K562 (cell line): ENCODE measurements at regions not wholly inside any gene's neighbourhood (a gene's known extent, or its start where the extent isn't known, plus 50 kb on each side); places are given as distances from the start of the nearest gene placed in this dataset.

ENCODE experiments used
- ARID1B ChIP-seq: fragments of 450-650 bp; IDR thresholded peaks from 2 replicates; pipeline ENCODE4 v1.6.1; 2016; ENCODE audit warnings: antibody characterized with exemption, mild to moderate bottlenecking, inconsistent platforms
- BACH1 ChIP-seq: fragments of 200-800 bp; sonication (Bioruptor generic); IDR thresholded peaks from 2 replicates; pipeline ENCODE4 v1.6.1; 2016; ENCODE audit warnings: missing genetic modification characterization, missing compliant biosample characterization
- BRD9 ChIP-seq: fragments of 450-650 bp; IDR thresholded peaks from 2 replicates; pipeline ENCODE4 v1.6.1; 2018; ENCODE audit warnings: low read depth; ENCODE audit not compliant: partially characterized antibody
- CEBPB ChIP-seq: fragments of 450-650 bp; IDR thresholded peaks from 2 replicates; pipeline ENCODE4 v1.6.1; 2016; ENCODE audit warnings: missing genetic modification characterization, missing compliant biosample characterization
- ETV6 ChIP-seq, 3 experiments: fragments of 150-350 bp in 1 of 3; sonication (generic) in 1 of 3; formaldehyde crosslinking in 1 of 3; IDR thresholded peaks; 2 replicates each; pipeline versions ENCODE4 v1.6.1 to v1.8.0; 2014 to 2022; ENCODE audit warnings: borderline replicate concordance in 2 of 3, low read depth in 2 of 3, antibody characterized with exemption in 1 of 3, low read length in 1 of 3, mild to moderate bottlenecking in 1 of 3, missing genetic modification reagents in 1 of 3
- MYNN ChIP-seq, 2 experiments: sonication (generic); formaldehyde crosslinking in 1 of 2; IDR thresholded peaks; 2 replicates each; pipeline versions ENCODE4 v1.5.0 to v1.6.1; 2016 to 2020; ENCODE audit warnings: antibody characterized with exemption in 1 of 2, missing genetic modification reagents in 1 of 2
- NFRKB ChIP-seq: fragments of 450-650 bp; IDR thresholded peaks from 2 replicates; pipeline ENCODE4 v1.6.1; 2016; ENCODE audit warnings: low read depth
- PHTF2 ChIP-seq: fragments of 250-450 bp; sonication (Bioruptor Pico); IDR thresholded peaks from 2 replicates; pipeline ENCODE4 v1.5.0; 2021; ENCODE audit warnings: mild to moderate bottlenecking
- RNF219 ChIP-seq: fragments of 250-450 bp; sonication (Bioruptor Pico); IDR thresholded peaks from 2 replicates; pipeline ENCODE4 v1.5.0; 2022; ENCODE audit warnings: mild to moderate bottlenecking
- SMARCC2 ChIP-seq: fragments of 450-650 bp; IDR thresholded peaks from 2 replicates; pipeline ENCODE4 v1.6.1; 2017; ENCODE audit warnings: antibody characterized with exemption, moderate library complexity, mild to moderate bottlenecking, low read depth
- ZBTB1 ChIP-seq: sonication (generic); formaldehyde crosslinking; IDR thresholded peaks from 2 replicates; pipeline ENCODE4 v1.8.1; 2023; ENCODE audit warnings: missing genetic modification reagents, low read depth, mild to moderate bottlenecking, borderline replicate concordance
- ZBTB17 ChIP-seq: fragments of 450-650 bp; formaldehyde crosslinking; IDR thresholded peaks from 2 replicates; pipeline ENCODE4 v1.4.0; 2020; ENCODE audit warnings: mild to moderate bottlenecking
- ZNF407 ChIP-seq: fragments of 450-650 bp; IDR thresholded peaks from 2 replicates; pipeline ENCODE4 v1.6.1; 2016; ENCODE audit warnings: low read depth
- ZNF77 ChIP-seq: fragments of 250-450 bp; sonication (Bioruptor Pico); IDR thresholded peaks from 2 replicates; pipeline ENCODE4 v1.5.0; 2020
- TF ChIP-seq, protein P1 (sequence below): sonication (generic); IDR thresholded peaks from 2 replicates; pipeline ENCODE4 v1.6.1; 2016
- TF ChIP-seq, protein P2 (sequence below), 2 experiments: fragments of 450-650 bp in 1 of 2; sonication (generic) in 1 of 2; formaldehyde crosslinking in 1 of 2; IDR thresholded peaks in 1 of 2; conservative IDR thresholded peaks in 1 of 2; 2 replicates each; pipeline versions ENCODE4 v1.6.1 to v1.8.1; 2016 to 2023; ENCODE audit warnings: mild to moderate bottlenecking in 2 of 2, moderate library complexity in 2 of 2, inconsistent platforms in 1 of 2, missing genetic modification reagents in 1 of 2

DNA sequence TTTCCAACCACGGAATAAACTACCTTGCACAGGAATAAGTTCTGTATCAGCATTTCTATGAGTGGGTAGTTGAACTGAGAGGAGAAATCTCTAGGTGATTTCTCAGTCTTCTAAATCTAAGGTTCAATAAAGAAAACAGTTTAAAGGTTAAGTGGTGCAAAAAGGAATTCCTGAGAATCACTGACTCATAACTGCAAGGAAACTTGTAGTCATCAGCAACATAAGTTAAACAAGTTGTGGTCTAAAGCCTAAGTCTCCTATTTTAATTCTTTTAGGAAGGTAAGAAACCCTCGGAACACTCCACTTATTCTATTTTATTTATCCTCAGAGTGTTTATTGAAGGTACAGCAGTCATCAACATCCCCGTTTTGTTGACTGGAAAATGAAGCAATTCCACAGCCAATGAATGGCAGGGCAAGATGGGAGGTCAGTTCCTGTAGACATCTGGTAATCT, 92.4 kb upstream of the PIK3CG start (continued):
- TF ChIP-seq ZBTB1 (CRISPR knock-in tag): no peak
- TF ChIP-seq CEBPB: peak; percentile 67
- no peak for TF ChIP-seq ETV6 (IDR thresholded peaks at IDR 0.05; ENCODE audit: borderline replicate concordance in 1 of 2, low read depth in 2 of 2, low read length in 1 of 2)
- no peak for TF ChIP-seq ETV6 (CRISPR knock-in tag; IDR thresholded peaks at IDR 0.05; ENCODE audit: borderline replicate concordance)
- no peak for TF ChIP-seq RNF219 (CRISPR knock-in tag)
- no peak for TF ChIP-seq MYNN (IDR thresholded peaks at IDR 0.05)
- TF ChIP-seq MYNN (CRISPR knock-in tag; IDR thresholded peaks at IDR 0.05): no peak
- peak; percentile 46; the same call in 1 of the 2 replicates for TF ChIP-seq ARID1B
- TF ChIP-seq BACH1 (tag): 0 out of 2 replicates have a peak, but pooled peaks have one; percentile 6
- peak; percentile 50; the same call in 1 of the 2 replicates for TF ChIP-seq SMARCC2
- no peak for TF ChIP-seq ZNF77 (CRISPR knock-in tag)
- TF ChIP-seq, protein P1, sequence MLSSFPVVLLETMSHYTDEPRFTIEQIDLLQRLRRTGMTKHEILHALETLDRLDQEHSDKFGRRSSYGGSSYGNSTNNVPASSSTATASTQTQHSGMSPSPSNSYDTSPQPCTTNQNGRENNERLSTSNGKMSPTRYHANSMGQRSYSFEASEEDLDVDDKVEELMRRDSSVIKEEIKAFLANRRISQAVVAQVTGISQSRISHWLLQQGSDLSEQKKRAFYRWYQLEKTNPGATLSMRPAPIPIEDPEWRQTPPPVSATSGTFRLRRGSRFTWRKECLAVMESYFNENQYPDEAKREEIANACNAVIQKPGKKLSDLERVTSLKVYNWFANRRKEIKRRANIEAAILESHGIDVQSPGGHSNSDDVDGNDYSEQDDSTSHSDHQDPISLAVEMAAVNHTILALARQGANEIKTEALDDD: peak; percentile 57
- TF ChIP-seq BRD9: no peak
- TF ChIP-seq, protein P2, sequence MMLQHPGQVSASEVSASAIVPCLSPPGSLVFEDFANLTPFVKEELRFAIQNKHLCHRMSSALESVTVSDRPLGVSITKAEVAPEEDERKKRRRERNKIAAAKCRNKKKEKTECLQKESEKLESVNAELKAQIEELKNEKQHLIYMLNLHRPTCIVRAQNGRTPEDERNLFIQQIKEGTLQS (IDR thresholded peaks at IDR 0.05): peak; percentile 79
- TF ChIP-seq, protein P2 (CRISPR knock-in tag; conservative IDR thresholded peaks at IDR 0.05): no peak
- no peak for TF ChIP-seq PHTF2 (CRISPR knock-in tag)
- TF ChIP-seq ZBTB17: no peak
- no peak for TF ChIP-seq ZNF407
- TF ChIP-seq NFRKB: no peak
